ENCODE measurements at regions not wholly inside any gene's neighbourhood (a gene's known extent, or its start where the extent isn't known, plus 50 kb on each side); places are given as distances from the start of the nearest gene placed in this dataset.

- DNase-seq (no peak), ATAC-seq (ENCODE audit: low read depth) (no peak)
- ChIA-PET CTCF (no interaction called here), POLR2A (no interaction called here)
- Mint-ChIP-seq H3K27ac (no peak overlapping the region), H3K27me3 (no peaks in the 10 kb centered on the region), H3K9me3 (no peaks in the 10 kb centered on the region), H3K4me3 (no peak overlapping the region), H3K4me1 (no peaks in the 10 kb centered on the region), H3K36me3 (ENCODE audit: low read depth) (no peaks in the 10 kb centered on the region)
- TF ChIP-seq CTCF (IDR thresholded peaks at IDR 0.05), result no peak
- intact Hi-C loops (cut with micrococcal nuclease), result no loop called here
Observed at GRCh38 chr12:23352670-23353069, 596.8 kb downstream of the SOX5 start.

- no peak for ATAC-seq (ENCODE audit: low read depth)
- ChIA-PET CTCF (no interaction called here), POLR2A (no interaction called here)
- no peak overlapping the region for H3K27ac Mint-ChIP-seq
- no peaks in the 10 kb centered on the region for H3K9me3 Mint-ChIP-seq
- H3K4me3 Mint-ChIP-seq, result no peak overlapping the region
- no peaks in the 10 kb centered on the region for H3K4me1 Mint-ChIP-seq
- intact Hi-C loops (cut with micrococcal nuclease), result no loop called here
- H3K36me3 Mint-ChIP-seq (ENCODE audit: low read depth), result no peaks in the 10 kb centered on the region
- DNase-seq, result no peak
- H3K27me3 Mint-ChIP-seq, result no peaks in the 10 kb centered on the region
- no peak for TF ChIP-seq CTCF (IDR thresholded peaks at IDR 0.05)
Observed at GRCh38 chr12:23354800-23355199, 594.7 kb downstream of the SOX5 start.

GRCh38 chr12:23356440-23356839, 593.0 kb downstream of the SOX5 start:
- no peaks in the 10 kb centered on the region for H3K9me3 Mint-ChIP-seq
- H3K27me3 Mint-ChIP-seq, result no peaks in the 10 kb centered on the region
- H3K4me3 Mint-ChIP-seq, result no peak overlapping the region
- ChIA-PET POLR2A (no interaction called here), CTCF (no interaction called here)
- no peak for TF ChIP-seq CTCF (IDR thresholded peaks at IDR 0.05)
- intact Hi-C loops (cut with micrococcal nuclease), result no loop called here
- no peaks in the 10 kb centered on the region for H3K36me3 Mint-ChIP-seq (ENCODE audit: low read depth)
- no peaks in the 10 kb centered on the region for H3K4me1 Mint-ChIP-seq
- DNase-seq (no peak), ATAC-seq (ENCODE audit: low read depth) (no peak)
- no peak overlapping the region for H3K27ac Mint-ChIP-seq

GRCh38 chr12:23356927-23357708, 592.4 kb downstream of the SOX5 start:
- no peaks in the 10 kb centered on the region for H3K4me1 Mint-ChIP-seq
- TF ChIP-seq CTCF (IDR thresholded peaks at IDR 0.05), result no peak
- H3K36me3 Mint-ChIP-seq (ENCODE audit: low read depth), result no peaks in the 10 kb centered on the region
- DNase-seq (no peak), ATAC-seq (ENCODE audit: low read depth) (no peak)
- H3K27ac Mint-ChIP-seq, result no peak overlapping the region
- ChIA-PET CTCF (no interaction called here), POLR2A (no interaction called here)
- H3K27me3 Mint-ChIP-seq, result no peaks in the 10 kb centered on the region
- intact Hi-C loops (cut with micrococcal nuclease), result no loop called here
- no peaks in the 10 kb centered on the region for H3K9me3 Mint-ChIP-seq
- no peak overlapping the region for H3K4me3 Mint-ChIP-seq

GRCh38 chr12:23359975-23360701, 589.3 kb downstream of the SOX5 start:
- peaks cover 4% of the 10 kb centered on the region for H3K9me3 Mint-ChIP-seq
- no peaks in the 10 kb centered on the region for H3K27me3 Mint-ChIP-seq
- no peak overlapping the region for H3K4me3 Mint-ChIP-seq
- CTCF ChIA-PET, result no interaction called here
- no peak for TF ChIP-seq CTCF (IDR thresholded peaks at IDR 0.05)
- POLR2A ChIA-PET, result no interaction called here
- ATAC-seq (ENCODE audit: low read depth) (no peak), DNase-seq (no peak)
- H3K4me1 Mint-ChIP-seq, result no peaks in the 10 kb centered on the region
- no peak overlapping the region for H3K27ac Mint-ChIP-seq
- intact Hi-C loops (cut with micrococcal nuclease), result no loop called here
- no peaks in the 10 kb centered on the region for H3K36me3 Mint-ChIP-seq (ENCODE audit: low read depth)
